Natural killer cell (primary cell): ENCODE measurements at regions not wholly inside any gene's neighbourhood (a gene's known extent, or its start where the extent isn't known, plus 50 kb on each side); places are given as distances from the start of the nearest gene placed in this dataset.

Source experiments
- ATAC-seq, 3 donors: fragments of 150-1000 bp in 2 of 3; fragments of 200-7000 bp in 1 of 3; cut with Tn5 transposase; 1 replicate in 1 of 3; 2 replicates in 2 of 3; pipeline ENCODE4 v1.10.0; 2021; ENCODE audit warnings: mild to moderate bottlenecking in 2 of 3, moderate library complexity in 2 of 3
- DNase-seq, 2 donors: peaks; one replicate each; pipeline versions ENCODE4 v3.0.0 to v3.0.0-alpha.2; 2013 to 2021; ENCODE audit warnings: mixed read lengths in 1 of 2
- H3K27ac ChIP-seq: one replicate; pipeline ENCODE4 v1.5.1; 2013; ENCODE audit warnings: mild to moderate bottlenecking, low read length
- H3K27me3 ChIP-seq: one replicate; pipeline ENCODE4 v1.6.1; 2013; ENCODE audit warnings: low read length; ENCODE audit not compliant: control insufficient read depth, insufficient read depth
- H3K36me3 ChIP-seq: one replicate; pipeline ENCODE4 v1.6.1; 2013; ENCODE audit warnings: low read length; ENCODE audit not compliant: control insufficient read depth, insufficient read depth
- H3K4me1 ChIP-seq: one replicate; pipeline ENCODE4 v1.6.1; 2013; ENCODE audit warnings: low read length; ENCODE audit not compliant: control insufficient read depth, insufficient read depth
- H3K4me3 ChIP-seq: one replicate; pipeline ENCODE4 v1.5.1; 2013; ENCODE audit warnings: low read length
- H3K9me3 ChIP-seq: one replicate; pipeline ENCODE4 v1.6.1; 2013; ENCODE audit warnings: low read length; ENCODE audit not compliant: control insufficient read depth, insufficient read depth
- H3K27ac Mint-ChIP-seq, 2 donors: one replicate each; pipeline ENCODE4 v1.8.0; 2022; ENCODE audit warnings: mild to moderate bottlenecking in 2 of 2, mixed read lengths in 2 of 2, moderate library complexity in 1 of 2
- H3K27me3 Mint-ChIP-seq, 2 donors: one replicate each; pipeline ENCODE4 v1.8.0; 2022; ENCODE audit warnings: low read depth in 2 of 2, mixed read lengths in 2 of 2
- H3K36me3 Mint-ChIP-seq: one replicate; pipeline ENCODE4 v1.8.0; 2022; ENCODE audit warnings: mixed read lengths
- H3K4me1 Mint-ChIP-seq, 2 donors: one replicate each; pipeline ENCODE4 v1.8.0; 2022; ENCODE audit warnings: mixed read lengths in 2 of 2
- H3K4me3 Mint-ChIP-seq: one replicate; pipeline ENCODE4 v1.8.0; 2022; ENCODE audit warnings: mild to moderate bottlenecking, moderate library complexity, mixed read lengths
- H3K9me3 Mint-ChIP-seq, 2 donors: one replicate each; pipeline ENCODE4 v1.8.0; 2022; ENCODE audit warnings: mixed read lengths in 2 of 2
- WGBS: methylation state at CpG from one replicate; pipeline ENCODE4 v1.1.7; 2013; ENCODE audit warnings: missing lambda C conversion rate; ENCODE audit not compliant: insufficient coverage; 5-methylcytosine and 5-hydroxymethylcytosine counted together
- intact Hi-C: fragments of 100-400 bp; cut with micrococcal nuclease; formaldehyde crosslinking; loops from one replicate; pipeline ENCODE4 v1.14.2; 2022
- TF ChIP-seq, protein P1 (sequence below): fragments of 200-600 bp; IDR thresholded peaks from one replicate; pipeline ENCODE4 v1.8.0; 2022; ENCODE audit warnings: antibody characterized with exemption

DNA sequence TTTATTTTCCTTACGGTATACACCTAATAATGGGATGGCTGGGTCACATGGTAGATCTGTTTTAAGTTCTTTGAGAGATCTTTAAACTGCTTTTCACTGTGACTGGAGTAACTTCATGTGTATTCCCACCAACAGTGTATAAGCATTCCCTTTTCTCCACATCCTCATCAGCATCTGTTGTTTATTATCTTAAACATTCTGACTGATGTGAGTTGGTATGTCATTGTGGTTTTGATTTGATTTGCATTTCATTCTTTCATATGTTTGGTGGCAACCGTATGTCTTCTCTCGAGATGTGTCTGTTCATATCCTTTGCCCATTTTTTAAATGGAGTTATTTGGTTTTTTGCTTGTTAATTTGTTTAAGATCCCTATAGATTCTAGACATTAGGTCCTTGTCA is 114.8 kb downstream of the DDX3Y start:
- Histone ChIP-seq H3K36me3 (no peaks in the 10 kb centered on the region), H3K4me3 (no peak overlapping the region), H3K4me1 (no peaks in the 10 kb centered on the region), H3K9me3 (no peaks in the 10 kb centered on the region), H3K27me3 (no peaks in the 10 kb centered on the region), H3K27ac (no peak overlapping the region)
- H3K27me3 Mint-ChIP-seq, result no peaks in the 10 kb centered on the region
- DNase-seq (no peak), ATAC-seq (no peak)
- no peak overlapping the region for H3K4me3 Mint-ChIP-seq
- WGBS, result no CpG with 5 or more reads among the region's 3 CpGs
- TF ChIP-seq, protein P1, sequence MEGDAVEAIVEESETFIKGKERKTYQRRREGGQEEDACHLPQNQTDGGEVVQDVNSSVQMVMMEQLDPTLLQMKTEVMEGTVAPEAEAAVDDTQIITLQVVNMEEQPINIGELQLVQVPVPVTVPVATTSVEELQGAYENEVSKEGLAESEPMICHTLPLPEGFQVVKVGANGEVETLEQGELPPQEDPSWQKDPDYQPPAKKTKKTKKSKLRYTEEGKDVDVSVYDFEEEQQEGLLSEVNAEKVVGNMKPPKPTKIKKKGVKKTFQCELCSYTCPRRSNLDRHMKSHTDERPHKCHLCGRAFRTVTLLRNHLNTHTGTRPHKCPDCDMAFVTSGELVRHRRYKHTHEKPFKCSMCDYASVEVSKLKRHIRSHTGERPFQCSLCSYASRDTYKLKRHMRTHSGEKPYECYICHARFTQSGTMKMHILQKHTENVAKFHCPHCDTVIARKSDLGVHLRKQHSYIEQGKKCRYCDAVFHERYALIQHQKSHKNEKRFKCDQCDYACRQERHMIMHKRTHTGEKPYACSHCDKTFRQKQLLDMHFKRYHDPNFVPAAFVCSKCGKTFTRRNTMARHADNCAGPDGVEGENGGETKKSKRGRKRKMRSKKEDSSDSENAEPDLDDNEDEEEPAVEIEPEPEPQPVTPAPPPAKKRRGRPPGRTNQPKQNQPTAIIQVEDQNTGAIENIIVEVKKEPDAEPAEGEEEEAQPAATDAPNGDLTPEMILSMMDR, result no peak
- intact Hi-C loops, result no loop called here
- H3K36me3 Mint-ChIP-seq, result no peaks in the 10 kb centered on the region
- H3K4me1 Mint-ChIP-seq, result no peaks in the 10 kb centered on the region
- no peak overlapping the region for H3K27ac Mint-ChIP-seq
- no peaks in the 10 kb centered on the region for H3K9me3 Mint-ChIP-seq

DNA sequence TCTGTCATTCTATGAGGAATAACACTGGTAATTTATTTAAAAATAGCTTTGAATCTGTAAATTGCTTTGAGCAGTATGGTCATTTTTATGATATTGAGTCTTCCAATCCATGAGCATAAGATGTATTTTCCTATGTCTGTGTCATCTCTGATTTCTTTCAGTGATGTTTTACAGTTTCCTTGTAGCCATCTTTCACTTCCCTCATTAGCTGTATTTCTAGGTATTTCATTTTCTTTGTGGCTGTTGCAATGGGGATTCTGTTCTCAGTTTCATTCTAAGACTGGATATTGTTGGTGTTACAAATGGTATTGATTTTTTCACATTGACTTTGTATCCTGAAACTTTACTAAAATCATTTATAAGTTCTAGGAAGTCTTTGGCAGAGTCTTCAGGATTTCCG is 116.2 kb downstream of the DDX3Y start:
- DNase-seq (no peak), ATAC-seq (no peak)
- no peaks in the 10 kb centered on the region for H3K9me3 ChIP-seq
- no peak overlapping the region for H3K4me3 ChIP-seq
- Mint-ChIP-seq H3K4me3 (no peak overlapping the region), H3K4me1 (no peaks in the 10 kb centered on the region), H3K36me3 (no peaks in the 10 kb centered on the region), H3K9me3 (no peaks in the 10 kb centered on the region), H3K27ac (no peak overlapping the region), H3K27me3 (no peaks in the 10 kb centered on the region)
- no peaks in the 10 kb centered on the region for H3K4me1 ChIP-seq
- no peaks in the 10 kb centered on the region for H3K27me3 ChIP-seq
- H3K36me3 ChIP-seq, result no peaks in the 10 kb centered on the region
- H3K27ac ChIP-seq, result no peak overlapping the region
- TF ChIP-seq, protein P1, result no peak
- intact Hi-C loops, result no loop called here
- WGBS, result 83% methylated on average over 1 of the region's 1 CpG

DNA sequence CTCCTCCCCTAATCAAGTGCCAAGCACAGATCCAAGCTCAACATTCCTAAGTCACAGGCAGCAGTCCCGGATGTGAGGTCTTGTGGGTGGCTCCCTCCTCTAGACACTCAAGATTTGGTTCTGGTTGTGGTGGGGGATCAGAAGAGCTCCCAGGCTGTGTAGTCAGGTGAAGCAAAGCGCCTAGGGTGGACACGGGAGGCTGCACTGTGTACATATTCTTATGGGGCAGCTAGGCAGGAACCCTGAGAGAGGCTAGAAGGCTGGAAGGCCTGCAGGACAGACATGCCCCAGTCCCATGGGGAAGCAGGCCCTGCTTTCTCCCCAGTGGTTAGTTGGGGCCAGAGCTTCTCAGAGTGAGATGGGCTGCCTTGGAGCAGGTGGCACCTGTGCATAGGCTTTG is 118.9 kb downstream of the DDX3Y start:
- no peaks in the 10 kb centered on the region for H3K4me1 ChIP-seq
- no peaks in the 10 kb centered on the region for H3K9me3 ChIP-seq
- no peaks in the 10 kb centered on the region for H3K36me3 ChIP-seq
- Mint-ChIP-seq H3K27ac (no peak overlapping the region), H3K27me3 (no peaks in the 10 kb centered on the region), H3K4me3 (no peak overlapping the region), H3K9me3 (no peaks in the 10 kb centered on the region), H3K36me3 (no peaks in the 10 kb centered on the region), H3K4me1 (no peaks in the 10 kb centered on the region)
- DNase-seq, result no peak
- no peak overlapping the region for H3K4me3 ChIP-seq
- 100% methylated on average over 2 of the region's 3 CpGs for WGBS
- TF ChIP-seq, protein P1, result no peak
- H3K27me3 ChIP-seq, result no peaks in the 10 kb centered on the region
- H3K27ac ChIP-seq, result no peak overlapping the region
- ATAC-seq, result no peak
- intact Hi-C loops, result no loop called here

DNA sequence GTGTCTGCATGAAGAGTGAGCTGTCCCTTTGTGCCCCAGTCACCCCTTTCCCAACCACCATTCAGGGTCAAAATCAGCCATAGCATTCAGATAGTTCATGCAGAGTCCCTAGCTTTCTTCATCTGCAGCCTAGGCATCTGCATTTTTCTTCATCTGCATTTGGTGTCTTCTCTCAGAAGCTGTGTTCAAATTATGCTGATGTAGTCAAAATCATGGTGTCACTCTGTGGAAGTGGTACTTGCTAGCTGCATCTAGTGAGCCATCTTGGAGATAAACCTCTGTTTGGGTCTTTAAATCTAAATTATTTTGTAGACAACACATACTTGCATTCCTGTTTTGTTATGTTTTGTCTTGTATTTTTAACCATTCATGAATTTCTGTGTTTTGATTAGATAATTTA is 119.8 kb downstream of the DDX3Y start:
- no peaks in the 10 kb centered on the region for H3K36me3 Mint-ChIP-seq
- Histone ChIP-seq H3K27ac (no peak overlapping the region), H3K4me1 (no peaks in the 10 kb centered on the region), H3K4me3 (no peak overlapping the region), H3K36me3 (no peaks in the 10 kb centered on the region), H3K27me3 (no peaks in the 10 kb centered on the region), H3K9me3 (no peaks in the 10 kb centered on the region)
- H3K4me3 Mint-ChIP-seq, result no peak overlapping the region
- DNase-seq (no peak), ATAC-seq (no peak)
- TF ChIP-seq, protein P1, result no peak
- H3K4me1 Mint-ChIP-seq, result no peaks in the 10 kb centered on the region
- intact Hi-C loops, result no loop called here
- H3K9me3 Mint-ChIP-seq, result peaks cover 0 to 2% of the 10 kb centered on the region in 2 donors
- no peak overlapping the region for H3K27ac Mint-ChIP-seq
- no peaks in the 10 kb centered on the region for H3K27me3 Mint-ChIP-seq
